ENCODE measurements at regions not wholly inside any gene's neighbourhood (a gene's known extent, or its start where the extent isn't known, plus 50 kb on each side); places are given as distances from the start of the nearest gene placed in this dataset.

DNA sequence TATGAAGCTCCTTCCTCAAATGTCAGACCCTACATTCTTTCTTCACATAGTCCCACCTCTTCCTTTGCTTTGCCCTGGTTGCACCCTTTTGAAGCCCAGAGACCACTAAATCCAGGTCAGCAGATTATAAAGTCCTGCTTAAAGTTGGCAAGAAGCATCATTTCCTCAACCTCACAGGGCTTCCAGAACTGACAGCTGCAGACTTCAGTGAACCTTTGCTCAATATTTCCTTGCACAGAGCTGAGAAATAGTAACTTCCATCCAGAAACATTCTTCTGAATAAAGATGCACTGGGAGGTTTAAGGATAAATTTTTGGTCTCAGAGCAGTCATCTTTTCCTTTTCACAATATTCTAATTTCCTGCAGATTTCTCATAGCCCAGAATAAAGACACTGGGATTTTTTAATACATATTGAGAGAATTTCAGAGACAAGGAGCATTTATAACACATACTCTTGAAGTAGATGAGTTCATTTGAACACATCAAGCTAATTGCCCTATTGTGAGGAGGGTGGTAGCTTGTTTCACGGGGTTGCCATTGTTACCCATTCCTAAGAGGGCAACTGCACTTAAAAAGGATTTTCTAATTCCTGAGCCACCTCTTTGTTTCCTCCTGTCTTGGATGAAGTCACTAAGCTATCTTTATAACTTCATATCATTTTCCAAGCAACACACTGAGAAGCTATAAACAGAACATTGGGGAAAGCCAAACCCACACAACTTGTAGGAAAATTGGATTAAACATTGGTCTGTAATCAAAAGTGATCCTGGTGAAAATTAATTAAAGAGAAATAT, 150.2 kb upstream of the PLN start:
- TF ChIP-seq RARB (CRISPR knock-in tag; IDR thresholded peaks at IDR 0.05), result no peak
- TF ChIP-seq, protein P1, sequence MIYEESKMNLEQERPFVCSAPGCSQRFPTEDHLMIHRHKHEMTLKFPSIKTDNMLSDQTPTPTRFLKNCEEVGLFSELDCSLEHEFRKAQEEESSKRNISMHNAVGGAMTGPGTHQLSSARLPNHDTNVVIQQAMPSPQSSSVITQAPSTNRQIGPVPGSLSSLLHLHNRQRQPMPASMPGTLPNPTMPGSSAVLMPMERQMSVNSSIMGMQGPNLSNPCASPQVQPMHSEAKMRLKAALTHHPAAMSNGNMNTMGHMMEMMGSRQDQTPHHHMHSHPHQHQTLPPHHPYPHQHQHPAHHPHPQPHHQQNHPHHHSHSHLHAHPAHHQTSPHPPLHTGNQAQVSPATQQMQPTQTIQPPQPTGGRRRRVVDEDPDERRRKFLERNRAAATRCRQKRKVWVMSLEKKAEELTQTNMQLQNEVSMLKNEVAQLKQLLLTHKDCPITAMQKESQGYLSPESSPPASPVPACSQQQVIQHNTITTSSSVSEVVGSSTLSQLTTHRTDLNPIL (CRISPR knock-in tag; IDR thresholded peaks at IDR 0.05; ENCODE audit: low read depth), result no peak
- no peak for ATAC-seq

DNA sequence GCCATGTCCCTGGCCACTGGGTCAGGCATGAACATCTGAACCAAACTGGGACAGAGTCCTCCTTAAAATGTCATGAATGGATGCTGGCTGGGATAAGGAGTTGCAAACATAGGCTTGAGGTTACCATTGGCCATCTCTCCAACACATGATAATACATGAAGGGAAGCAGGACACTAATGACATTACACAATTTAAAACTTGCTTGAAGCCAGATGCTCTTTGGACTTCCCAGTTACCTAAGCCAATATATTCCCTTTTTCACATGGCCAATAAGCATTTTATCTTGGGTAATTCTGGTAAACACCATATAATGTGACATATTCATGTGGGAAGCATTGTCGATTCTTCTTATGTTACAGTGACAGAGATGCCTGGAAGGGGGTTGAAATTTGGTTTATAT, 148.0 kb upstream of the PLN start:
- TF ChIP-seq, protein P2, sequence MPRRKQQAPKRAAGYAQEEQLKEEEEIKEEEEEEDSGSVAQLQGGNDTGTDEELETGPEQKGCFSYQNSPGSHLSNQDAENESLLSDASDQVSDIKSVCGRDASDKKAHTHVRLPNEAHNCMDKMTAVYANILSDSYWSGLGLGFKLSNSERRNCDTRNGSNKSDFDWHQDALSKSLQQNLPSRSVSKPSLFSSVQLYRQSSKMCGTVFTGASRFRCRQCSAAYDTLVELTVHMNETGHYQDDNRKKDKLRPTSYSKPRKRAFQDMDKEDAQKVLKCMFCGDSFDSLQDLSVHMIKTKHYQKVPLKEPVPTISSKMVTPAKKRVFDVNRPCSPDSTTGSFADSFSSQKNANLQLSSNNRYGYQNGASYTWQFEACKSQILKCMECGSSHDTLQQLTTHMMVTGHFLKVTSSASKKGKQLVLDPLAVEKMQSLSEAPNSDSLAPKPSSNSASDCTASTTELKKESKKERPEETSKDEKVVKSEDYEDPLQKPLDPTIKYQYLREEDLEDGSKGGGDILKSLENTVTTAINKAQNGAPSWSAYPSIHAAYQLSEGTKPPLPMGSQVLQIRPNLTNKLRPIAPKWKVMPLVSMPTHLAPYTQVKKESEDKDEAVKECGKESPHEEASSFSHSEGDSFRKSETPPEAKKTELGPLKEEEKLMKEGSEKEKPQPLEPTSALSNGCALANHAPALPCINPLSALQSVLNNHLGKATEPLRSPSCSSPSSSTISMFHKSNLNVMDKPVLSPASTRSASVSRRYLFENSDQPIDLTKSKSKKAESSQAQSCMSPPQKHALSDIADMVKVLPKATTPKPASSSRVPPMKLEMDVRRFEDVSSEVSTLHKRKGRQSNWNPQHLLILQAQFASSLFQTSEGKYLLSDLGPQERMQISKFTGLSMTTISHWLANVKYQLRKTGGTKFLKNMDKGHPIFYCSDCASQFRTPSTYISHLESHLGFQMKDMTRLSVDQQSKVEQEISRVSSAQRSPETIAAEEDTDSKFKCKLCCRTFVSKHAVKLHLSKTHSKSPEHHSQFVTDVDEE (CRISPR knock-in tag; IDR thresholded peaks at IDR 0.05), result no peak
- no peak for TF ChIP-seq RARB (CRISPR knock-in tag; IDR thresholded peaks at IDR 0.05)
- no peak for ATAC-seq

DNA sequence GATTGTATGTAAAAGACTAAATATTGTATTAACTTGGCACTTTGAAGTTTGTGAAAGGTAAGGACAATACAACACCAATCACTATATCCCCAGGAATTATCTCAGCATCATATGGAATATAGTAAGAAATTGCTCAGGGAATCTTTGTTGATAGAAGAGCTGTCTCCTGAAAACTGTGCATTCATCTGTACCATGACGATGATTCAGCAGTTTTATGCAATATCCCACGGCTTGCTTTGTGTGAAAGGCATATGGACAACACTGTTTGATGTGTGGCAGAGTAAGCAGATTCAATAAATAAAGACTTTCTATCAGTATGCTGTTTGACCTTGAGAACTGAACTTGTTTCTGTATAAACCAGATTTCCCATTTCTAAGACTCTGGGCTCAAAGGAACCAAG, 147.5 kb upstream of the PLN start:
- no peak for ATAC-seq
- TF ChIP-seq BACH2 (CRISPR knock-in tag; IDR thresholded peaks at IDR 0.05; ENCODE audit: borderline replicate concordance) (no peak), PPARA (CRISPR knock-in tag; IDR thresholded peaks at IDR 0.05; ENCODE audit: borderline replicate concordance) (no peak), OSR1 (CRISPR knock-in tag; IDR thresholded peaks at IDR 0.05) (no peak), ESRRG (CRISPR knock-in tag; IDR thresholded peaks at IDR 0.05) (no peak), ZC3H10 (CRISPR knock-in tag; IDR thresholded peaks at IDR 0.05) (no peak), TCF4 (CRISPR knock-in tag; IDR thresholded peaks at IDR 0.05; ENCODE audit: borderline replicate concordance) (no peak), ZFP3 (CRISPR knock-in tag; IDR thresholded peaks at IDR 0.05) (no peak), ISL1 (CRISPR knock-in tag; IDR thresholded peaks at IDR 0.05) (no peak), ZNF70 (CRISPR knock-in tag; IDR thresholded peaks at IDR 0.05) (no peak), ZFP30 (CRISPR knock-in tag; IDR thresholded peaks at IDR 0.05) (no peak), TOX (CRISPR knock-in tag; IDR thresholded peaks at IDR 0.05; ENCODE audit: borderline replicate concordance) (no peak), RARB (CRISPR knock-in tag; IDR thresholded peaks at IDR 0.05) (no peak), ZNF565 (CRISPR knock-in tag; conservative IDR thresholded peaks at IDR 0.05; ENCODE audit: low read depth) (no peak), ARNTL (CRISPR knock-in tag; IDR thresholded peaks at IDR 0.05; ENCODE audit: borderline replicate concordance, low read depth) (no peak), SNAI2 (CRISPR knock-in tag; IDR thresholded peaks at IDR 0.05) (no peak)
- TF ChIP-seq, protein P3, sequence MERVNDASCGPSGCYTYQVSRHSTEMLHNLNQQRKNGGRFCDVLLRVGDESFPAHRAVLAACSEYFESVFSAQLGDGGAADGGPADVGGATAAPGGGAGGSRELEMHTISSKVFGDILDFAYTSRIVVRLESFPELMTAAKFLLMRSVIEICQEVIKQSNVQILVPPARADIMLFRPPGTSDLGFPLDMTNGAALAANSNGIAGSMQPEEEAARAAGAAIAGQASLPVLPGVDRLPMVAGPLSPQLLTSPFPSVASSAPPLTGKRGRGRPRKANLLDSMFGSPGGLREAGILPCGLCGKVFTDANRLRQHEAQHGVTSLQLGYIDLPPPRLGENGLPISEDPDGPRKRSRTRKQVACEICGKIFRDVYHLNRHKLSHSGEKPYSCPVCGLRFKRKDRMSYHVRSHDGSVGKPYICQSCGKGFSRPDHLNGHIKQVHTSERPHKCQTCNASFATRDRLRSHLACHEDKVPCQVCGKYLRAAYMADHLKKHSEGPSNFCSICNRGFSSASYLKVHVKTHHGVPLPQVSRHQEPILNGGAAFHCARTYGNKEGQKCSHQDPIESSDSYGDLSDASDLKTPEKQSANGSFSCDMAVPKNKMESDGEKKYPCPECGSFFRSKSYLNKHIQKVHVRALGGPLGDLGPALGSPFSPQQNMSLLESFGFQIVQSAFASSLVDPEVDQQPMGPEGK (CRISPR knock-in tag; IDR thresholded peaks at IDR 0.05; ENCODE audit: borderline replicate concordance), result no peak
- TF ChIP-seq, protein P4, sequence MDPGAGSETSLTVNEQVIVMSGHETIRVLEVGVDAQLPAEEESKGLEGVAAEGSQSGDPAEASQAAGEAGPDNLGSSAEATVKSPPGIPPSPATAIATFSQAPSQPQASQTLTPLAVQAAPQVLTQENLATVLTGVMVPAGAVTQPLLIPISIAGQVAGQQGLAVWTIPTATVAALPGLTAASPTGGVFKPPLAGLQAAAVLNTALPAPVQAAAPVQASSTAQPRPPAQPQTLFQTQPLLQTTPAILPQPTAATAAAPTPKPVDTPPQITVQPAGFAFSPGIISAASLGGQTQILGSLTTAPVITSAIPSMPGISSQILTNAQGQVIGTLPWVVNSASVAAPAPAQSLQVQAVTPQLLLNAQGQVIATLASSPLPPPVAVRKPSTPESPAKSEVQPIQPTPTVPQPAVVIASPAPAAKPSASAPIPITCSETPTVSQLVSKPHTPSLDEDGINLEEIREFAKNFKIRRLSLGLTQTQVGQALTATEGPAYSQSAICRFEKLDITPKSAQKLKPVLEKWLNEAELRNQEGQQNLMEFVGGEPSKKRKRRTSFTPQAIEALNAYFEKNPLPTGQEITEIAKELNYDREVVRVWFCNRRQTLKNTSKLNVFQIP (CRISPR knock-in tag; IDR thresholded peaks at IDR 0.05; ENCODE audit: borderline replicate concordance, low read depth), result no peak
- TF ChIP-seq, protein P2 (CRISPR knock-in tag; IDR thresholded peaks at IDR 0.05), result no peak
- TF ChIP-seq, protein P1 (CRISPR knock-in tag; IDR thresholded peaks at IDR 0.05; ENCODE audit: low read depth), result no peak
